Neural progenitor cell (in vitro differentiated cells): ENCODE measurements at regions not wholly inside any gene's neighbourhood (a gene's known extent, or its start where the extent isn't known, plus 50 kb on each side); places are given as distances from the start of the nearest gene placed in this dataset.
A peak's percentile ranks its signal among the peaks of the same experiment; 100 is the strongest.

ENCODE experiments used
- DNase-seq: peaks from one replicate; pipeline ENCODE4 v3.0.0-alpha.2; 2016; ENCODE audit warnings: low spot score
- H2AFZ ChIP-seq: fragments of 200-600 bp; sonication (generic); replicated peaks from 2 replicates; pipeline ENCODE4 v1.6.1; 2016; ENCODE audit warnings: antibody characterized with exemption
- H3F3A ChIP-seq: fragments of 200-600 bp; sonication (generic); 2 replicates; pipeline ENCODE4 v1.6.1; 2016; ENCODE audit warnings: antibody characterized with exemption, low read depth
- H3K27ac ChIP-seq: fragments of 200-600 bp; sonication (generic); 2 replicates; pipeline ENCODE4 v1.5.1; 2016; ENCODE audit warnings: mild to moderate bottlenecking
- H3K27me3 ChIP-seq: fragments of 200-600 bp; sonication (generic); 2 replicates; pipeline ENCODE4 v1.6.1; 2016; ENCODE audit warnings: mild to moderate bottlenecking, moderate library complexity
- H3K36me3 ChIP-seq: fragments of 200-600 bp; sonication (generic); 2 replicates; pipeline ENCODE4 v1.5.1; 2016
- H3K4me1 ChIP-seq: fragments of 200-600 bp; sonication (generic); 2 replicates; pipeline ENCODE4 v1.6.1; 2016; ENCODE audit warnings: mixed run types
- H3K4me2 ChIP-seq: fragments of 200-600 bp; sonication (generic); 2 replicates; pipeline ENCODE4 v1.6.1; 2016
- H3K4me3 ChIP-seq: fragments of 200-600 bp; sonication (generic); 2 replicates; pipeline ENCODE4 v1.5.1; 2016
- H3K79me2 ChIP-seq: fragments of 200-600 bp; sonication (generic); 2 replicates; pipeline ENCODE4 v1.6.1; 2016; ENCODE audit warnings: low read depth
- H3K9ac ChIP-seq: fragments of 200-600 bp; sonication (generic); 2 replicates; pipeline ENCODE4 v1.6.1; 2016
- H3K9me3 ChIP-seq: fragments of 200-600 bp; sonication (generic); 2 replicates; pipeline ENCODE4 v1.5.1; 2016; ENCODE audit warnings: low read depth
- H4K20me1 ChIP-seq: fragments of 200-600 bp; sonication (generic); 2 replicates; pipeline ENCODE4 v1.6.1; 2016; ENCODE audit warnings: low read depth
- H3K27ac Mint-ChIP-seq: 3 replicates; pipeline ENCODE4 v1.8.0; 2021; ENCODE audit warnings: mixed read lengths
- H3K27me3 Mint-ChIP-seq: 2 replicates; pipeline ENCODE4 v1.8.0; 2022; ENCODE audit warnings: low read depth, mild to moderate bottlenecking, inconsistent platforms, moderate library complexity, mixed read lengths; ENCODE audit not compliant: insufficient read depth
- H3K36me3 Mint-ChIP-seq: 3 replicates; pipeline ENCODE4 v1.8.0; 2021; ENCODE audit warnings: mixed read lengths
- H3K4me1 Mint-ChIP-seq: 3 replicates; pipeline ENCODE4 v1.8.0; 2021; ENCODE audit warnings: mixed read lengths
- H3K4me3 Mint-ChIP-seq: 3 replicates; pipeline ENCODE4 v1.8.0; 2021; ENCODE audit warnings: mild to moderate bottlenecking, moderate library complexity, mixed read lengths
- H3K9me3 Mint-ChIP-seq: 3 replicates; pipeline ENCODE4 v1.8.0; 2020; ENCODE audit warnings: mixed read lengths
- CTCF ChIP-seq: fragments of 200-600 bp; sonication (generic); IDR thresholded peaks from 2 replicates; pipeline ENCODE4 v1.5.1; 2017; ENCODE audit warnings: antibody characterized with exemption, mild to moderate bottlenecking
- EZH2 ChIP-seq: fragments of 200-600 bp; sonication (generic); IDR thresholded peaks from 2 replicates; pipeline ENCODE4 v1.6.1; 2017; ENCODE audit warnings: antibody characterized with exemption, mild to moderate bottlenecking, moderate library complexity
- EZH2phosphoT487 ChIP-seq: fragments of 200-600 bp; sonication (generic); IDR thresholded peaks from 2 replicates; pipeline ENCODE4 v1.6.1; 2017; ENCODE audit warnings: antibody characterized with exemption

- H3K4me1 ChIP-seq = peaks cover 43% of the 10 kb centered on the region
- H3F3A ChIP-seq = peaks cover 4% of the 10 kb centered on the region
- H3K27ac ChIP-seq = no peak overlapping the region
- Mint-ChIP-seq H3K4me1 (peaks cover 46% of the 10 kb centered on the region), H3K27ac (peak overlapping the region; percentile 74), H3K27me3 (no peaks in the 10 kb centered on the region), H3K4me3 (no peak overlapping the region), H3K9me3 (no peaks in the 10 kb centered on the region), H3K36me3 (peaks cover 4% of the 10 kb centered on the region)
- no peak for TF ChIP-seq EZH2phosphoT487
- TF ChIP-seq CTCF = no peak
- no peak for TF ChIP-seq EZH2
- H3K27me3 ChIP-seq = no peaks in the 10 kb centered on the region
- peaks cover 58% of the 10 kb centered on the region for H4K20me1 ChIP-seq
- H2AFZ ChIP-seq = no peak overlapping the region
- no peak overlapping the region for H3K9ac ChIP-seq
- peaks cover 17% of the 10 kb centered on the region for H3K79me2 ChIP-seq
- peak overlapping the region; percentile 31 for H3K4me2 ChIP-seq
- peak; percentile 69 for DNase-seq
- H3K4me3 ChIP-seq = no peak overlapping the region
- H3K36me3 ChIP-seq = no peaks in the 10 kb centered on the region
- H3K9me3 ChIP-seq = no peaks in the 10 kb centered on the region
These were observed 1198.7 kb downstream of the BRD1 start for GRCh38 chr22:48628891-48629543.

GRCh38 chr22:48627966-48628365, 1199.7 kb downstream of the BRD1 start:
- no peak overlapping the region for H3K27ac Mint-ChIP-seq
- H3K27me3 Mint-ChIP-seq = no peaks in the 10 kb centered on the region
- peaks cover 59% of the 10 kb centered on the region for H4K20me1 ChIP-seq
- DNase-seq = no peak
- H3K9me3 Mint-ChIP-seq = no peaks in the 10 kb centered on the region
- no peak overlapping the region for H3K4me2 ChIP-seq
- no peak overlapping the region for H3K9ac ChIP-seq
- no peaks in the 10 kb centered on the region for H3K27me3 ChIP-seq
- H3K4me1 Mint-ChIP-seq = peaks cover 42% of the 10 kb centered on the region
- peaks cover 4% of the 10 kb centered on the region for H3F3A ChIP-seq
- H3K79me2 ChIP-seq = peaks cover 16% of the 10 kb centered on the region
- no peaks in the 10 kb centered on the region for H3K9me3 ChIP-seq
- no peak overlapping the region for H2AFZ ChIP-seq
- no peaks in the 10 kb centered on the region for H3K36me3 ChIP-seq
- H3K4me1 ChIP-seq = peaks cover 42% of the 10 kb centered on the region
- no peak overlapping the region for H3K4me3 ChIP-seq
- H3K27ac ChIP-seq = no peak overlapping the region
- TF ChIP-seq EZH2phosphoT487 = no peak
- no peak for TF ChIP-seq CTCF
- no peak for TF ChIP-seq EZH2
- H3K4me3 Mint-ChIP-seq = no peak overlapping the region
- H3K36me3 Mint-ChIP-seq = peaks cover 4% of the 10 kb centered on the region

GRCh38 chr22:48627203-48627602, 1200.5 kb downstream of the BRD1 start:
- Histone ChIP-seq H3K27me3 (no peaks in the 10 kb centered on the region), H3K9me3 (no peaks in the 10 kb centered on the region), H3K79me2 (peaks cover 16% of the 10 kb centered on the region), H3K4me2 (no peak overlapping the region), H3K4me3 (no peak overlapping the region), H3K36me3 (no peaks in the 10 kb centered on the region), H3F3A (peaks cover 4% of the 10 kb centered on the region), H3K4me1 (peaks cover 36% of the 10 kb centered on the region), H3K9ac (no peak overlapping the region), H4K20me1 (peaks cover 52% of the 10 kb centered on the region), H2AFZ (no peak overlapping the region), H3K27ac (no peak overlapping the region)
- no peak overlapping the region for H3K4me3 Mint-ChIP-seq
- no peak overlapping the region for H3K27ac Mint-ChIP-seq
- TF ChIP-seq EZH2 (no peak), CTCF (no peak), EZH2phosphoT487 (no peak)
- no peaks in the 10 kb centered on the region for H3K9me3 Mint-ChIP-seq
- no peaks in the 10 kb centered on the region for H3K27me3 Mint-ChIP-seq
- peak; percentile 18 for DNase-seq
- peaks cover 4% of the 10 kb centered on the region for H3K36me3 Mint-ChIP-seq
- H3K4me1 Mint-ChIP-seq = peaks cover 42% of the 10 kb centered on the region
